NT2/D1 (cell line): ENCODE measurements at regions not wholly inside any gene's neighbourhood (a gene's known extent, or its start where the extent isn't known, plus 50 kb on each side); places are given as distances from the start of the nearest gene placed in this dataset.

Experiments
- SUZ12 ChIP-seq: IDR thresholded peaks from 2 replicates; pipeline ENCODE4 v1.6.1; 2011; ENCODE audit not compliant: insufficient read length, insufficient read depth; ENCODE audit errors: extremely low read depth
- YY1 ChIP-seq: IDR thresholded peaks from 2 replicates; pipeline ENCODE4 v1.6.1; 2011; ENCODE audit not compliant: insufficient read length, insufficient read depth
- ZNF274 ChIP-seq: IDR thresholded peaks from 2 replicates; pipeline ENCODE4 v1.6.1; 2011; ENCODE audit warnings: mild to moderate bottlenecking, low read depth, low read length

DNA sequence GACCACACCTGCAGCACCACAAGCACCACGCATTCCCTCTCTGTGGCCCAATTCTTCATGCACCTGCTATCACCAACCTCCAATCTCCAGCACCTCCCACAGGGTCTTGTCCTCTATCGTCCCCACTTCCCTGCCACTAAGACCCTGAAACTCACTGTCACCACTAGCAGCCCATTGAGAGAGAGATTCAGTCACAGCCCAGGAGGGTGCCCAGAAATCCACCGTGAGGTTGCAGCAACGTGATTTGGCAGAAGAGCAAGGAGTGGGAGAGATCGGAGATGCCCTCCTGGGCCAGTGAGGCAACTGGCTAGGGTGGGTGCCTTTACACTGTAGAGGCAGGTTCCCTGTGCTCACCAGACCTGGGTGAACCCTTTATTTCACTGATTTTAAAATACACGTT lies 90.1 kb downstream of the ANKRD60 start:
- TF ChIP-seq YY1 (no peak), ZNF274 (no peak), SUZ12 (no peak)
